ENCODE measurements at regions not wholly inside any gene's neighbourhood (a gene's known extent, or its start where the extent isn't known, plus 50 kb on each side); places are given as distances from the start of the nearest gene placed in this dataset.
A peak's percentile ranks its signal among the peaks of the same experiment; 100 is the strongest.

DNA sequence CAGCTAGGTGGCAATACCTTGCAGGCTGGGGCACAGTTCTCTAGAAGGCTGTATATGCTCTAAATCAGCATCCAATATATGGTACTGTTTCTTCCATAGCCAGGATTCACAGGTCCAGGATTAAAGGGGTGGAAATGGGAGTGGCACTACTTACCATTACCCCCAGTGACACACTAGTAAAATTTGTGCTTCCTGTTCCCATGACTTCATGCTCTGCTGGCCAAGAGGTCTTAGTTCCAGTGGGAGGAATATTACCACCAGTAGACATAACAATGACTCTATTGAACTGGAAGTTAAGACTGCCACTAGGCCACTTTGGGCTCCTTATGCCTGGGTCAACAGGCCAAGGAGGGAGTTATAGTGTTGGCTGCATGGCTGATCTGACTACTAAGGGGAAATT is 174.3 kb upstream of the TNFAIP3 start:
- no peak for DNase-seq

DNA sequence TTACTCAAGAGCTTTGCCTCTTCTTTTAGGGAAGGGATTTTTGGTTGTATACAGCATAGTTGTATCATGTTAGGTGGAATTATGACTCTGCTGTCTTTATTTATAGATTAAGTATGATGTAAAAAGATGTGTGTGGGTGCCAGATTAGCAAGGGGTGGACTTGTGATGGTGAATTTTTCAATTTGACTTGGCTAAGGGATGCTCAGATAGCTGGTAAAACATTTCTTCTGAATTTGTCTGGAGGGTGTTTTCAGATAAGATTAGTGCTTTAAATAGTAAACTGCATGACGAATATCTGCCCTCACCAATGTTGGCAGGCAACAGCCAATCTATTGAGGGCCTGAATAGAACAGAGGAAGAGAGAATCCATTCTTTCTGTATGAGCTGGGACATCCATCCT is 173.3 kb upstream of the TNFAIP3 start:
- no peak for DNase-seq

DNA sequence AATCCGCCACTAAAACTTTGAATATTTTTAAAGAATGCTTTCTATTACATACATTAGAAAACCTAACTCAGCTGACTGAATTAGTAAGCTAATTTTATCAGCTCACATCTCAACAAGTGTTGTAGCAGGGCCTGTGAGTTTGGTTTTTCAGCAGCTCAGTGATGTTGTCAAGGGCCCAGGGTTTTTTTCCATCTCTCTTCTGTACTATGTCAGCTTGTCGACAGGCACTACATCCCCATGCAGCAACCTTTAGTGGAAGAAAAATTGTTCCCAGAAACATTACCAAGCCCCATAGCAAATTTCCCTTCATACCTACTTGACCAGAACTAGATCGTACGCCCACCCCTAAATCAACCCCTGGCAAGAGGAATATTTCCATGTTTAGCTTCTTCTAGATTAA is 170.3 kb upstream of the TNFAIP3 start:
- DNase-seq = no peak

DNA sequence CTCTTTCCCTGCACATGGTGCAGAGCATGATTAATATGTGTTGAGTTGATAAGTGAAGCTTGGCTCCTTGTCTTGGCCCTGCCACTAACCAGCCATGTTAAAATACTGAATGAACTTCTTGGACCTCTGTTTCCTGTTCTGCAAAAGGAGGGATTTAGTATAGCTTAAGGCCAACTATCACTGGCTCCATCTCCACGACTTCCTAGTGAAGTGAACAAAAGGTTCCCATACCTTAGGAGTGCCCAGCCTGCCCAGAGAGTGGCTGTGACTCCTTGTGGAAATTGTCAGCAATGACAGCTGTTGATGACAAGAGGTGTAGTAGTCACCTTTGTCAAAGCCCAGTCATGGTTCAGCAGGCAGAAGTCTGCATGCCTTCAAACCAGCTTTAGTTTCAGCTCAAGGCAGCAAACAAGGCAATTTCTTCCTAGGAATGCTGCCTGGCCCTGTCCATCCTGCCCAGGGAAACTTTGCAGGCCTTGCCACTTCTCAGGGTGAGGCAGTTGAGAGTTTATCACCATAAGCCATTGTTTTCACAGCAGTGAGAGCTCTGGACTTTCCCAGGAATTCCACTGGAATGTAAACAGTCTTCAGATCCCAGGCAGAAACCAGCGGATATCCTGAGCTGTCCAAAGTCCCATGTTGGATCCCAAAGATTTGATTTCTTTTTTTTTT is 169.7 kb upstream of the TNFAIP3 start:
- no peak for DNase-seq

DNA sequence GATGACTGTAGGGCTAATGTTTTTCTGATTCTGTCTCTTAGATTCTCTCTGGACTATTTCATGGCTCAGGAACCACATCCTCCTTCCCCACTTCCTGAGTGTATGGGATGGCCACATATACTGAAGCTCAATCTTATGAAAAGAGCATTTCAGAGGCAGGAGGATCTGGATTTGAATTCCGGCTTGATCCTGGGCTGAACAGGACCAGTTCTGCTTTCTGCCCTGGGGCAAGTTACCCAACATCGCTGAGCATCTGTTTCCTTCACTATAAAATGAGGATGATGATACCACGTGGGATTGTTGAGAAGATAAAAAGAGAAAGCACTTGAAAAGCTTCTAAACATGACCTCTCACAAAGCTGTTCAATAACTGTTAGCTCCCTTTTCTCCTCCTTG is 168.4 kb upstream of the TNFAIP3 start:
- no peak for DNase-seq

DNA sequence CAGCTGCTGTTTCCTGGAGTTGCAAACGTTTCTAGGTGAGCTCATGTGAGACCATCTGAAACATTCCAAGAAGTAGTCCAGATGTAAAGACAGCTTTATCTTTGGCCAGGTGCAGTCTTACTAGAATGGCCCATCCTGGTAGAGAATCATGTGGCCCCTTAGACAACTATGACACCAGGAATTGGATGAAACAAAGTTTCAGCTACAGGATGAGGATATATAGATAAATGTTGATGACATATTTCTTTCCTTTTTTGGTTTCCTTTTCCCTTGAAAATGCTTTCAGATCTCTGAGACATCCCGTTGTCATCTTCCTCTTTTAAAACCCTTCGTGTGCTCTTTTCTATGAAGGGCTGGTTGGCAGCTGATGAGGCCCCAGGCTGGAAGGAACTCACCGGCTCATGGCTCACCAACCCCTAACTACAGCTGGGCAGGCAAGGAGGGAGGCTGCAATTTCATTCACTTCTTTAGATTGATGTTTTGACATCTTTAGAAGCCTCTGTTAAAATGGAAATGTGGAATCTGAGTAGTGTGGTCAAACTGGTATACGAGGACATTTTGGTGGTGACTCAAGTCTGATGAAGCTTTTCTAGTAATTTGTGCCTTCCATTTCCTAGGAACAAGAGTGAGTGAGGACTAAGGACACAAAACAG is 167.9 kb upstream of the TNFAIP3 start:
- DNase-seq = no peak

DNA sequence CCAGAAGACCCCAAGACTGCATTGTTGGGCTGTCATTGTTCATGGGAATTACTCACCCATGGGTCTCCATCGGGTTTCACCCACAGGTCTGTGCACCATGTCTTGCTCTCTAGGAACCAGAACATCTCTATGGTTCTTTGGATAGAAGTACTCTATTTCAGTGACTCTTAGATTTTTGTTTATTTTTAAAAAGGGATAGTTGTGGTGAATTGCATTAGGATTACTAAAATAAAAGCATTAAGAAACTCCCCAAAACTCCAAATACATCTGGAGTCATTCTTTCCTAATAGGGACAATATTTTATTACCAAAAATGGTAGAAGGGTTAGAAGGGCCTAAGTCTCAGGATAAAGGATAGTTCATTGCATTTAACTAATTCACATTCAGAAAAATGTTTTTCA is 166.9 kb upstream of the TNFAIP3 start:
- DNase-seq = no peak

DNA sequence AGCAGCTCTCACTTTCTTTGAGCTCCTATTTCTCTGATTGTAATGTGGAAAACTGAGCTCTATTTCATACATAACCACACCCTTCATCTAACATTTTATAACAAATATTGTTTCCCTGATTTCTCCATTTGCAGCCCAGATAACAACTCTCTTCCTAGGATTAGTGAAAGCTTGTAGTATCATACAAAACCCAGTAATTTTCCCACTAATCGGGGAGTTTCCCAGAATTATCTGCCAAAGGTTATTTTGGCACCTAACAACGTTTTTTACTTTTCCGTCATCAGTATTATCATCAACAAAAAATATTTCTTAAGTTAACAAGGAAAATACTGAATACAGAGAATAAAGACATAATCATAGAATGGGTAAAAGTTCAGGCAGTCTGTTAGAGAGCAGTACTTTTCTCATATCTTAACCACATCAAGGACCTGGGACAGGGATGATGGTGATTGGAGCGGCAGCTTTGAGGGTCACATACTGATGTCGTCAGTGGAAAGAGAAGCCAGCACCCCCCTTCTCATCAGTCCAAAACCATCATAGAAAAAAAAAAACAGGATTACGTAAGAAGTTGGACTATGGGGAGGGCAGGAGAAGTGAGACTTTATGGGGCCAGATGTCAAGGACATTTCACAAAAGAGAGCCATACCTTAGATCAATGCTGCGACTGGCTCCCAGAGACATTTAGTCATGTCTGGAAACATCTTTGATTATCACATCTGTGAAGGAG is 166.1 kb upstream of the TNFAIP3 start:
- DNase-seq = no peak

DNA sequence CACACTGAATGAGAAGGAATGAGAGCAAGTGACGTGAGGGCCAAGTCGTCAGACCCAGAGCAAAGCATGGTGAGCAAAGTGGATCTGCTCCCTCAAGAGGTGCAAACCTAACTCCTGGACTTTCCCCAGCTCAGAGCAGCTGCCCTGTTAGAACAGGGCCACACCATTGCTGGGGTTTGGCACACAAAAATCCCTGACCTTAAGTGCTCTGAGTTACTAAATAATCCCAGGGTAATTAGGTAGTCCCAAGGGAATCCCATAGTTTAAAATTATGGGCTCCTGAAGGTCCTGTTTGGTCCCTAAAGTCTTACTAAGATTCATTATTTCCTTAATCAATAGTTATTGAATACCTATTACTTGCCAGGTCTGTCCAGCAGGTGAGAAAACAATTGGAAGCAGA is 165.1 kb upstream of the TNFAIP3 start:
- DNase-seq = no peak

DNA sequence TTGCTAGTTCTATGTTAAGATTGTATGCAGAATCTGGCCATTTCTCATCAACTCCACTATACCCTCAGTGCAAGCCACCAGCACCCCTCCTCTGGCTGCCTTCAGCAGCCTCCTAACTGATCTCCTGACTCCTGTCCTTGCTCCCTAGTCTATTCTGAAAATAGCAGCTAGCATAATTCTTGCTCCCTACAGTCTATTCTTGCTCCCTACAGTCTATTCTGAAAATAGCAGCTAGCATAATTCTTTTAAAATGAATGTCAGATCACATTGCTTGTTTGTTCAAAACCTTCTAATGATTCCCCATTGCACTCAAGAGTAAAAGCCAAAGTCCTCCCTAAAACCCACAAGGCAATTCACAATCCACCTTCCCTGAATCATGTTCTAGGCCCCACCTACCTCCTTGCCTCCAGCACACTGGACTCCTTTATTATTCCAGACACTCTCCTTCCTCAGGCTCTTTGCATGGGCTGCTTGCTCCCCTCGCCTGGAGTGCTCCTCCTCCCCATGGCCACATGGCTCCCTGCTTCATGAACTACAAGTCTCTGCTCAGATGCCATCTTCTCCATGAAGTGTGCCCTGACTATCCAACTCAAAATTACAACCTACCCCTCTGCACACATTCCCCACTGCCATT is 164.2 kb upstream of the TNFAIP3 start:
- no peak for DNase-seq

DNA sequence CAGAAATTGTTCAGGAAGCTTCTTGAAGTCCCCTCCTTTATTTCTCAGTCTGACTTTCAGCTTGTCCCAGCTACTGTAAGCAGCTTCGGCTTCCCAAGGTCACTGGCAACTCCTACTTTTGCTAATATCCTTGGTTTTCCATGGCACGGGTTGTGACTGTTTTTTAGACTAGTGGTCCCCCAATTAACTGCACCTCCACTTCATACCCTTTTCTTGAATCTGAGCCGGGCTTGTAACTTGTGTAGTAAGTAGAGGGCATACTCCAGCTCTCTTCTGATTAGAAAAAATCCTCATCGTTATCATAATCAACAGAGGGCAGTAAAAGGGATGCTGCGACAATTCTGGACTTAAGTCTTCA is 162.3 kb upstream of the TNFAIP3 start:
- no peak for DNase-seq

DNA sequence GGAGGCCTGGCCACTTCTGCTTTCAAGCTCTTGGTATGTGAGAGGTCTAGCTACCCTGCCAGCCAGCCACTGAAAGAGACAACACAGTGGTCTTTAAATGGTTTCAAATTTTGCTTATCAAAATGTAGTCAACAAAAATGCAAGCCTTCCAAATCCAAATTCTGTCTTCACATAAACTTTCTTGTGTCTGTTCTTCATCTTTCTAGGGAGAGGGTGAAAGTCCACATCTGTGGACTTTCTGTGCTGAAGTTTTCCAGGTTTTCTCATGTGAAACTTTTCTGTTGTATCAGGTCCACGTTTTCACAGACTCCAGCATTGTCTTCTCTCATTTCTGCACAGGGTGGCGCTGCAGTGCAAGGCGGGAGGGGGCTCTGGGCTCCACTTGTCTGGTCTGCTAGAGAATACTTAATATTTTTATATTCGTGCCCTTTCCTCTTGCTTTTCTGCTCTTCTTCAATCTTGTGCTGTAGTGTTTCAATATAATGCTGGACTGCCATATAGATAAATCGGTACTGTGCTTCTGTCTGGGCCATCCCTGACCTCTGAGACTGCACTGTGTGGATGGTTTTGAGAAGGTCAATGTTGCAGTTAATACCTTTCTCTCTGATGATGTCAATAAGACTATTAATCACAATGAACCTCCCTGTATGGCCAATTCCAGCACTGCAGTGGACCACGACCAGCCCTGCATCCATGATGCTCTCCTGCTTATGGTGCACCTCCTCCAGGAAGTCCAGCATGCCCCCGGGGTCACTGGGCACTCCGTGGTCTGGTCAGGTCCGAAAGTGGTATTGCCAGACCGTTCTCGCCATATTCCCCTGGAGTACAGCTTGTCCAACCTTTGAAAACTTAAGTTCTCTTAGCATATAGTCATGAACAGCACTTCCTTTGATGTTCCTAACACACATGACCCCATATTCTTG is 161.6 kb upstream of the TNFAIP3 start:
- no peak for DNase-seq

DNA sequence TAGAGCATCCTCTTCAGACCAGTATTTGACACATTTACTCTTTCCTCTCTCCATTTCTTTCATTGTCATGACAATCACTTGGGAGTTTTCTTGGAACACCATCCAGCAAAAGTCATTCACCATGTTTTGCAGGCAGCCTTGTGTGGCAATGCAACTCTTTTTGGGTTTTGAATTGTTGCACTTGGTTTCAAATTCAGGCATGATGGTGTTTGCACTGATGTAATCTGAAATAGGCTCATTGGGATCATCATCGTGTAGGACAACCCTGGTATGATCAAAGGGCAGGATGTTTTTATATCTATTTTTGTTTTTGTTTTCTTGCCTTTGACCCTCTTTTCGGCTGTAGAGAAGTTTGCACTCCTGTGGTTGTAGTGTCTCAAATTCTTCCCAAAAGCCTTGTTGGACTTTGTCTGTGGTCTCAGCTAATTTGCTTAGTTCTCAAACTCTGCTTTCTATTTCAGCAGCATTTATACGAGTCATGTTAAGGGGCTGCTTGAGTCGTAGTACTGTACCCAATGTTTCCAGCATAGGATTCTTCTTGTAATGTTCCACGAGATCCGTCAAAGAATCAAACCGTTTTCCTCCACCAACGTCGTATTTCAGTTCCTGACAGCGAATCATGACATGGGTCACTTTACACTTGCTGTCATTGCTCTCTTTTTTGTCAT is 160.8 kb upstream of the TNFAIP3 start:
- no peak for DNase-seq

DNA sequence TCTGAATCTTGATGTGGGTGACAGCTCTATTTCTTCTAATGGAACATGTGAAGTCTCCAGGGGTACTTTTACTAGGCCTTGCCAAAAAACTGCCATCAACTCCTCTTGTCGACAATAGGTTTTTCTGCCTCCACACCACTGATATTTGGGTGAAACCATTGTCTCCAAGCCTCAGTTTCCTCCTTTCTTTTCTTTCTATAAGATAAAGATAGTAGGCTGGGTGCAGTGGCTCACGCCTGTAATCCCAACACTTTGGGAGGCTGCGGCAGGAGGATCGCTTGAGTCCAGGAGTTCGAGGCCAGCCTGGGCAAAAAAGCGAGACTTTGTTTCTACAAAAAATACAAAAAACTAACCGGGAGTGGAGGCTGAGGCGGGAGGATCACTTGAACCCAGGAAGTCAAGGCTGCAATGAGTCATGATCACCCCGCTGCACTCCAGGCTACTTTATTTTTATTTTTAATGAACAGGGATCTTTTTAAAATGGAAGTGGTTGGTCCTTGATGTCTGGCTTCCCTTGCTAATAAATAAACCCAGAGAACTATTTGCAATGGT is 159.9 kb upstream of the TNFAIP3 start:
- no peak for DNase-seq

DNA sequence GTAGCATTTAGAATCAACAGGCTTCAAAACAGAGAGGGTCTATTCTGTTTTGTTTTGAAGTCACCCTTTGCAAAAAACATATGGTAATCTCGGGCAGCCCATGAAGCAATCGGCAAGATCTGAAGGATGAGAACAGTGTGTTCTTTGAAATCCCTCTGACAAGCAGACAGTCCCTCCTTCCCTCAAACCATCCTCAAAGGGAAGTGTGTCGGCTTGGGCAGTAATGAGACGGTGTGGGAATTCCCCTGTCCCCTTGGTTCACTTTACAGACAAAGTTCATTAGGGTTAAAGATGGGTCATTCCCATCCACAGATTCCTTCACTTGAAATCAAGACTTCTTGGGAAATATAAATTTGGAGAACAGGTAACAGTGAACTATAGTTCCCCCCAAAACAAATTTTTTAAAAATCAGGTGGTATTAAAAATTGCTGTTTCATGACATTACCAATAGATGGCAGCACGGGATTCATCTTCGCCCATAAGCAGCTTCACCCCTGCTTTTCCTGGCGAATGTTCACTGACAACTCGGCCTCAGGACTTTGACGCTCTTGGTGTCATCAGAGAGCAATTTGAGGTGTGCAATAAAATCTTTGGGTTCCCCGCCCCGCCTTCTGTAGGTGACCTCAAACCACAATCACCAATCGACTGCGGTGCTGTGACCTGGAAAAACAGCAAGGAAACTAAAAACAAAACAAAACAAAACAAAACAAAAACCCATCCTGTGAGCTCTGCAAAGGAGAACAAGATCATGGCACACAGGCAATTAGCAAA is 159.3 kb upstream of the TNFAIP3 start:
- peak; percentile 40 for DNase-seq

DNA sequence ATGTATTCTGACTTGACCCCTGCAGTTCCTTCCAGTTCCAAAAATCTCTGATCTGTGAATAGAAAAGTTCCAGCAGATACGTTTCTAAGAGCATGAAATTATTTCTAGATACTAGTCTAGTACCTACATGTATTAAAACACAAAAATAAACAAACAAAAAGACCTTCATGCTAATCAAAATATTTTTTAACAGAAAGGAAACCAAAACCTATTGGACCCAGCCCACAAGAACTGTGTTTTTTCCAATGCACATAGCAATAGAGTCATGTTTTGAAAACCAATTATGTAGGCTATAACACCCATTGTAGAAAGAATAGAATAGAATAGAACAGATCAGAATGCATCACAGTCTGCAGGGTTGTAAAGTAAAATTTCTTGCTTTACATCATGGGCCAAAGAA is 158.6 kb upstream of the TNFAIP3 start:
- no peak for DNase-seq

DNA sequence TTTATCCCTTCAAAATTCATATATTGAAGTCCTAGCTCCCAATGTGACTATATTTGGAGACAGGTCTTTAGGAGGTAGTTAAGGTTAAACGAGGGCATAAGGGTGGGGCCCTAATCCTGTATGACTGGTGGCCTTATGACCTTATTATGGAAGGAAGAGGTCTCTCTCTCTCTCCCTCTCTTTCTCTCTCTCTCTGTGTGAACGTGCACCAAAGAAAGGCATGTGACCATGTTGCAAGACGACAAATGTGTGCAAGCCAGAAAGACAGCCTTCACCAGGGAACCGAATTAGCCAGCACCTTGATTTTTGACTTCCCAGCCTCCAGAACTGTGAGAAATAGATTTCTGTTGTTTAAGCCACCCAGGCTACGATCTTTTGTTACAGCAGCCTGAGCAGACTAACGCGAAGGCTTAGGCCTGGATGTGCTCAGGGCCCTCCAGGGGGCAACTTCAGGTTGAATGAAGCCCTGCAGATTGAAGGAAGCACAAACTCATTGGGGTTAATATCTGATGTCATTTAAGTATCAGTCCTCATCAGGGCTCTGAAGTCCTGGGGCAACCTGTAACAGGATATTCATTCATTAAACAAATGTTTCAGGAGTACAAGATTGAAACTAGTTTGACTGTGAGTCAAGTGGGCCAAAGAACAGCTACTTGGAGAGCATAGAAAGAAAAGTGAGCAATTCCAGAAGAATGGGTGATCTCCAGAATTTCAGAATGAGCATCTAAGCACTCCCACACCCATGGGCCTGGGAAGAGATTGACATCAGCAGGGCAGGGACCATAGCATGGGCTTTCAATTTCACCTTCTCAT is 157.4 kb upstream of the TNFAIP3 start:
- DNase-seq = no peak

DNA sequence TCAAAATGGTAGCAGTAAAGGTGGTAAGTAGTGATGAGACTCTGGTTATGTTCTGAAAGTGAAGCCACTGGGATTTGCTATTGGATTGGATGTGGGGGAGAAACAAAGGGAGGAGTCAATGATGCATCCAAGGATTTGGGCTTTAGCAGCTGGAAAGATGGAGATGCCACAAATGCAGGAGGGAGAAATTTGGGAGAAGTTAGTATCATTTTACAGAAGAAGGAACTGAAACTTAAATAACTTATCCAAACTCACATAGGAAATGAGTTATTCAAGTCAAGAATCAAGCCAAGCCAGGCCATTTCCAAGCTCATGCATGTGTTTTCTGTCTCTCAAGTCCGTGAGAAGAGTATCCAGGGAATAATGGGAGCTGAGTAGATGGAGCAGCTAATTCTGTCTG is 155.1 kb upstream of the TNFAIP3 start:
- DNase-seq = no peak

DNA sequence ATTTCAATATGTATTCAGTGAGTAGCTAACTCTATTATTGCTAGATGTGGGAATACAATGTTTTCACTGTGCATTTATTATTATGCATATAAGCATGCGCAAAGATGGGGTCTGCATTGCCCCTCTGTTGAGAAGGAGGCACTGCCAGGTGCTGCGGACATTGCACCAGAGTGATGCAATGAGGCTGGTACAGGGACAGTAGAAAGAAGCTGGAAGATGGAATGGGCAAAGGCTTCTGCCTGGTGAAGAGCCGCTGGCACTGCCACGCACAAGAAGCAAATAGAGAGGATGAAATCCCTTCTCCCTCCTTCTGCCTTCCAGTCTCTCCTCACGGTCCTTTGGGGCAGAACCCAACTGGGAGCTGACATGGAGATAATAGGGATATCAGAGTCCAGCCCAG is 154.5 kb upstream of the TNFAIP3 start:
- no peak for DNase-seq

DNA sequence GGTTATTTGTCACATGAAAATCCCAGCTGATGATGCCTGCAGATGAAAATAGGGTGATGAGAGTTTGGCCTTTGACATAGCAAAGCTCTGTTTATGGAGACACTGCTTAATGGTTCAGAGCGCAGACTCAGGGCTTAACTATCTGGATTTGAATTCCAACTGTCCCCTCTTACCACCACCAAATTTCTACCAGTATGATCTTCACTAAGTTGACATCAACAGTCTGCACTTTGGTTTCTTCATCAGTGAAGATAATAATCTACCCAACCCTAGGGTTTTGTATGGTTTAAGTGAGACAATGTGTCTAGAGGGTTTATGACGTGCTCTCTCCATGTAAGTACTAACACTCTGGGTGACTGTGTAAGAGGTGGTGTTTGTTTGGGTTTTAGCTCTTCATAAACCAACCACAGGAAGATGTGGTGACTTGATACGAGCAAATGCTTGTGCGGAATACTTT is 151.4 kb upstream of the TNFAIP3 start:
- no peak for DNase-seq

Data from NCI-H1417 treated with DMSO at 0.1 percent for 48 hours (cell line).